ENCODE measurements at regions not wholly inside any gene's neighbourhood (a gene's known extent, or its start where the extent isn't known, plus 50 kb on each side); places are given as distances from the start of the nearest gene placed in this dataset.

GRCh38 chr15:77808581-77809177 is 176.0 kb upstream of the LINGO1 start:
- intact Hi-C loops (cut with micrococcal nuclease), result no loop called here
- H3K36me3 ChIP-seq (replicated peaks in 1 of 2; ENCODE audit: control extremely low read depth in 1 of 2, control insufficient read depth in 1 of 2, extremely low read depth in 1 of 2, insufficient read depth in 2 of 2, low read length in 1 of 2), result no peaks in the 10 kb centered on the region
- no peak overlapping the region for H3K4me2 ChIP-seq (replicated peaks; ENCODE audit: low read depth, low read length, poor library complexity, severe bottlenecking)
- no peaks in the 10 kb centered on the region for H3K9me3 ChIP-seq (ENCODE audit: control extremely low read depth in 1 of 3, control insufficient read depth in 2 of 3, insufficient read depth in 1 of 3, low read length in 2 of 3)
- Mint-ChIP-seq H3K4me3 (no peak overlapping the region), H3K9me3 (ENCODE audit: insufficient read depth) (no peaks in the 10 kb centered on the region), H3K27me3 (peaks cover 14% of the 10 kb centered on the region), H3K27ac (no peak overlapping the region), H3K4me1 (no peaks in the 10 kb centered on the region)
- TF ChIP-seq EZH2 (IDR thresholded peaks at IDR 0.05; ENCODE audit: borderline replicate concordance, insufficient read depth, low read depth, low read length, poor library complexity, severe bottlenecking) (no peak), CTCF (IDR thresholded peaks at IDR 0.05) (no peak)
- WGBS (ENCODE audit: insufficient coverage), result 87% methylated on average over 7 of the region's 8 CpGs
- H2AFZ ChIP-seq (ENCODE audit: insufficient read depth, low read depth, low read length, poor library complexity, severe bottlenecking), result no peak overlapping the region
- no peak overlapping the region for H3K9ac ChIP-seq (ENCODE audit: low read length)
- no peak overlapping the region for H3K4me3 ChIP-seq (ENCODE audit: control extremely low read depth in 1 of 5, extremely low read depth in 1 of 5, insufficient read depth in 1 of 5, low read depth in 2 of 5, low read length in 4 of 5)
- H4K20me1 ChIP-seq (ENCODE audit: control insufficient read depth, insufficient read depth, low read length, poor library complexity, severe bottlenecking), result no peaks in the 10 kb centered on the region
- DNase-seq (no peak), ATAC-seq (ENCODE audit: low read depth) (no peak)
- H3K4me1 ChIP-seq (ENCODE audit: control insufficient read depth in 2 of 2, insufficient read depth in 2 of 2, low read length in 2 of 2), result no peaks in the 10 kb centered on the region
- H3K79me2 ChIP-seq (ENCODE audit: control insufficient read depth, insufficient read depth, low read length), result no peaks in the 10 kb centered on the region
- POLR2A ChIA-PET, result no interaction called here
- no peak overlapping the region for H3K27ac ChIP-seq (ENCODE audit: low read length in 2 of 2)
- no peaks in the 10 kb centered on the region for H3K27me3 ChIP-seq (replicated peaks in 1 of 4; ENCODE audit: control extremely low read depth in 1 of 4, control insufficient read depth in 3 of 4, insufficient read depth in 4 of 4, low read length in 3 of 4)
- CTCF ChIA-PET, result no interaction called here

GRCh38 chr15:77808075-77808474 is 175.4 kb upstream of the LINGO1 start:
- no peaks in the 10 kb centered on the region for H3K36me3 ChIP-seq (replicated peaks in 1 of 2; ENCODE audit: control extremely low read depth in 1 of 2, control insufficient read depth in 1 of 2, extremely low read depth in 1 of 2, insufficient read depth in 2 of 2, low read length in 1 of 2)
- H4K20me1 ChIP-seq (ENCODE audit: control insufficient read depth, insufficient read depth, low read length, poor library complexity, severe bottlenecking), result no peaks in the 10 kb centered on the region
- 78% methylated on average over 6 of the region's 7 CpGs for WGBS (ENCODE audit: insufficient coverage)
- H2AFZ ChIP-seq (ENCODE audit: insufficient read depth, low read depth, low read length, poor library complexity, severe bottlenecking), result no peak overlapping the region
- H3K27me3 Mint-ChIP-seq, result peaks cover 10% of the 10 kb centered on the region
- intact Hi-C loops (cut with micrococcal nuclease), result no loop called here
- no peaks in the 10 kb centered on the region for H3K9me3 ChIP-seq (ENCODE audit: control extremely low read depth in 1 of 3, control insufficient read depth in 2 of 3, insufficient read depth in 1 of 3, low read length in 2 of 3)
- no peaks in the 10 kb centered on the region for H3K4me1 Mint-ChIP-seq
- H3K4me3 ChIP-seq (ENCODE audit: control extremely low read depth in 1 of 5, extremely low read depth in 1 of 5, insufficient read depth in 1 of 5, low read depth in 2 of 5, low read length in 4 of 5), result no peak overlapping the region
- H3K9me3 Mint-ChIP-seq (ENCODE audit: insufficient read depth), result no peaks in the 10 kb centered on the region
- no peak for TF ChIP-seq CTCF (IDR thresholded peaks at IDR 0.05)
- DNase-seq (no peak), ATAC-seq (ENCODE audit: low read depth) (no peak)
- ChIA-PET POLR2A (no interaction called here), CTCF (no interaction called here)
- H3K4me3 Mint-ChIP-seq, result no peak overlapping the region
- H3K4me2 ChIP-seq (replicated peaks; ENCODE audit: low read depth, low read length, poor library complexity, severe bottlenecking), result no peak overlapping the region
- H3K9ac ChIP-seq (ENCODE audit: low read length), result no peak overlapping the region
- H3K4me1 ChIP-seq (ENCODE audit: control insufficient read depth in 2 of 2, insufficient read depth in 2 of 2, low read length in 2 of 2), result no peaks in the 10 kb centered on the region
- no peaks in the 10 kb centered on the region for H3K27me3 ChIP-seq (replicated peaks in 1 of 4; ENCODE audit: control extremely low read depth in 1 of 4, control insufficient read depth in 3 of 4, insufficient read depth in 4 of 4, low read length in 3 of 4)
- H3K27ac Mint-ChIP-seq, result no peak overlapping the region
- no peak overlapping the region for H3K27ac ChIP-seq (ENCODE audit: low read length in 2 of 2)
- no peaks in the 10 kb centered on the region for H3K79me2 ChIP-seq (ENCODE audit: control insufficient read depth, insufficient read depth, low read length)

Data from B cell (primary cell).